Endothelial cell of umbilical vein (primary cell): ENCODE measurements at regions not wholly inside any gene's neighbourhood (a gene's known extent, or its start where the extent isn't known, plus 50 kb on each side); places are given as distances from the start of the nearest gene placed in this dataset.

Experiments used
- BruUV-seq: library from RNA; stranded (reverse); fragments of 400-500 nt; replicated peaks from 2 replicates; lab custom pipeline; 2021; lab: Mats Ljungman, UMichigan
- CTCF ChIA-PET: fragments of 300-600, 350-600 bp; sonication (Branson Sonifier 250); formaldehyde crosslinking; loops from one replicate; lab custom pipeline; 2021; ENCODE audit warnings: antibody characterized with exemption, inconsistent platforms; lab: Charles Lee
- POLR2A ChIA-PET: fragments of 300-600, 350-600 bp; sonication (Branson Sonifier 250); formaldehyde crosslinking; loops from one replicate; lab custom pipeline; 2021; ENCODE audit warnings: antibody characterized with exemption, inconsistent platforms; lab: Charles Lee
- DNase-seq: peaks from one replicate; pipeline ENCODE4 v3.0.0-alpha.2; 2011; ENCODE audit warnings: low read depth, low spot score
- FAIRE-seq: peaks from 2 replicates; lab custom pipeline; 2011; peaks lifted over from hg19 to GRCh38; lab: Jason Lieb, UNC
- H2AFZ ChIP-seq: 2 replicates; pipeline ENCODE4 v1.6.0; 2012; ENCODE audit warnings: low read depth, low read length, control low read depth, inconsistent platforms
- H3K27ac ChIP-seq: 2 replicates; pipeline ENCODE4 v1.5.1; 2011; ENCODE audit warnings: low read depth, mild to moderate bottlenecking, control low read depth, low read length, moderate library complexity; ENCODE audit not compliant: insufficient read depth
- H3K27me3 ChIP-seq, 2 experiments: 2 replicates each; pipeline versions ENCODE4 v1.6.0 to v1.6.1; 2011; ENCODE audit warnings: low read length in 2 of 2, mixed read lengths in 1 of 2; ENCODE audit not compliant: control insufficient read depth in 2 of 2, insufficient read depth in 2 of 2
- H3K36me3 ChIP-seq, 2 experiments: 2 replicates in 1 of 2; 3 replicates in 1 of 2; pipeline ENCODE4 v1.5.1; 2011; ENCODE audit warnings: low read length in 2 of 2, mild to moderate bottlenecking in 1 of 2, moderate library complexity in 1 of 2; ENCODE audit not compliant: control insufficient read depth in 2 of 2, insufficient read depth in 2 of 2; ENCODE audit errors: extremely low read depth in 1 of 2
- H3K4me1 ChIP-seq: 3 replicates; pipeline ENCODE4 v1.5.1; 2011; ENCODE audit warnings: mild to moderate bottlenecking, low read length; ENCODE audit not compliant: control insufficient read depth, insufficient read depth; ENCODE audit errors: extremely low read depth
- H3K4me2 ChIP-seq: 2 replicates; pipeline ENCODE4 v1.6.1; 2011; ENCODE audit warnings: low read length, control low read depth, mixed read lengths; ENCODE audit not compliant: insufficient read depth
- H3K4me3 ChIP-seq, 3 experiments: fragments of 200-600 bp in 1 of 3; sonication (generic), shearing (Covaris generic) in 1 of 3; replicated peaks in 1 of 3; 2 replicates each; pipeline ENCODE4 v1.5.1; 2011 to 2016; ENCODE audit warnings: control low read depth in 3 of 3, low read length in 3 of 3, mild to moderate bottlenecking in 2 of 3, inconsistent platforms in 1 of 3, low read depth in 1 of 3, moderate library complexity in 1 of 3; ENCODE audit not compliant: insufficient read depth in 1 of 3
- H3K79me2 ChIP-seq: 2 replicates; pipeline ENCODE4 v1.6.0; 2012; ENCODE audit warnings: low read length, inconsistent platforms; ENCODE audit not compliant: control insufficient read depth, insufficient read depth
- H3K9ac ChIP-seq: replicated peaks from 2 replicates; pipeline ENCODE3; 2011; ENCODE audit warnings: low read length, control low read depth; ENCODE audit not compliant: insufficient read depth; ENCODE audit errors: extremely low read depth
- H3K9me1 ChIP-seq: replicated peaks from 3 replicates; pipeline ENCODE4 v1.6.0; 2011; ENCODE audit warnings: mild to moderate bottlenecking, low read length; ENCODE audit not compliant: control insufficient read depth, insufficient read depth; ENCODE audit errors: extremely low read depth
- H3K9me3 ChIP-seq: replicated peaks from 2 replicates; pipeline ENCODE4 v1.5.1; 2012; ENCODE audit warnings: low read length, inconsistent platforms; ENCODE audit not compliant: control insufficient read depth, insufficient read depth
- H4K20me1 ChIP-seq: replicated peaks from 2 replicates; pipeline ENCODE3; 2011; ENCODE audit warnings: mild to moderate bottlenecking, low read length; ENCODE audit not compliant: control insufficient read depth, insufficient read depth; ENCODE audit errors: extremely low read depth
- CTCF ChIP-seq, 2 donors: IDR thresholded peaks; 1 replicate in 1 of 2; 2 replicates in 1 of 2; pipeline ENCODE4 v1.5.1; 2011; ENCODE audit warnings: low read length in 2 of 2, mild to moderate bottlenecking in 2 of 2, moderate library complexity in 2 of 2, control low read depth in 1 of 2, inconsistent platforms in 1 of 2, low read depth in 1 of 2; ENCODE audit not compliant: insufficient read depth in 1 of 2; ENCODE audit errors: extremely low read depth in 1 of 2
- EZH2 ChIP-seq: IDR thresholded peaks from 2 replicates; pipeline ENCODE4 v1.6.1; 2012; ENCODE audit warnings: borderline replicate concordance, low read depth, mild to moderate bottlenecking, moderate library complexity, low read length, inconsistent platforms; ENCODE audit not compliant: severe bottlenecking
- FOS ChIP-seq: IDR thresholded peaks from 2 replicates; pipeline ENCODE4 v1.6.1; 2011; ENCODE audit warnings: mild to moderate bottlenecking, low read length, moderate library complexity, borderline replicate concordance; ENCODE audit not compliant: insufficient read depth
- GATA2 ChIP-seq: IDR thresholded peaks from 2 replicates; pipeline ENCODE4 v1.7.0; 2011; ENCODE audit warnings: low read depth, mild to moderate bottlenecking, moderate library complexity, mixed read lengths, low read length; ENCODE audit not compliant: insufficient read length, insufficient read depth
- JUN ChIP-seq: IDR thresholded peaks from 2 replicates; pipeline ENCODE4 v1.6.1; 2011; ENCODE audit warnings: borderline replicate concordance, low read depth; ENCODE audit not compliant: insufficient read length, insufficient read depth
- MAX ChIP-seq: IDR thresholded peaks from 2 replicates; pipeline ENCODE4 v1.6.1; 2011; ENCODE audit not compliant: insufficient read depth, insufficient read length
- MYC ChIP-seq: IDR thresholded peaks from one replicate; pipeline ENCODE4 v1.6.1; 2011; ENCODE audit warnings: mild to moderate bottlenecking, low read depth, low read length
- POLR2A ChIP-seq: IDR thresholded peaks from 2 replicates; pipeline ENCODE4 v1.6.1; 2012; ENCODE audit warnings: low read depth, mild to moderate bottlenecking, control low read depth, low read length
- POLR2AphosphoS5 ChIP-seq: IDR thresholded peaks from 2 replicates; pipeline ENCODE4 v1.6.1; 2012; ENCODE audit warnings: low read depth, mild to moderate bottlenecking, control low read depth, low read length, moderate library complexity; ENCODE audit not compliant: insufficient read depth
- dilution Hi-C: fragments of 300-500 bp; cut with MboI; formaldehyde crosslinking; loops from one replicate; pipeline ENCODE4 v1.15.0; 2019; ENCODE audit warnings: low sequenced_read_pairs; ENCODE audit not compliant: extremely low pct_ligation_motif_present
- intact Hi-C: fragments of 100-400 bp; cut with micrococcal nuclease; formaldehyde crosslinking; loops from one replicate; pipeline ENCODE4 v1.10.0; 2022

GRCh38 chr11:115047631-115048030 lies 369.3 kb downstream of the NXPE2 start:
- intact Hi-C loops (no loop called here), dilution Hi-C loops (no loop called here)
- FAIRE-seq (no peak), DNase-seq (no peak)
- TF ChIP-seq JUN (no peak), MYC (no peak), EZH2 (no peak), POLR2AphosphoS5 (no peak), POLR2A (no peak), FOS (no peak), GATA2 (no peak), MAX (no peak), CTCF (IDR thresholded peaks at IDR 0.05; ENCODE audit: extremely low read depth in 1 of 2, insufficient read depth in 1 of 2, low read depth in 1 of 2, low read length in 2 of 2) (no peak)
- Histone ChIP-seq H4K20me1 (no peaks in the 10 kb centered on the region), H3K9me3 (peaks cover 3% of the 10 kb centered on the region), H3K9ac (no peak overlapping the region), H2AFZ (no peak overlapping the region), H3K79me2 (no peaks in the 10 kb centered on the region), H3K27ac (no peak overlapping the region), H3K9me1 (no peaks in the 10 kb centered on the region), H3K4me2 (no peak overlapping the region), H3K27me3 (no peaks in the 10 kb centered on the region), H3K4me1 (no peaks in the 10 kb centered on the region), H3K4me3 (no peak overlapping the region), H3K36me3 (no peaks in the 10 kb centered on the region)
- POLR2A ChIA-PET, result no interaction called here
- no TSS peak for BruUV-seq
- CTCF ChIA-PET, result no interaction called here
